Left forelimb (tissue), 1 donor: ENCODE measurements at regions not wholly inside any gene's neighbourhood (a gene's known extent, or its start where the extent isn't known, plus 50 kb on each side); places are given as distances from the start of the nearest gene placed in this dataset.
"Not testable (repeated sequence)": the region's sequence is repeated elsewhere in the genome, so short reads cannot be mapped to it uniquely, and the experiment has no call there.

ENCODE experiments used
- DNase-seq: peaks from one replicate; pipeline ENCODE4 v3.0.0-alpha.2; 2018; ENCODE audit warnings: low spot score

- no peak for DNase-seq
Observed at GRCh38 chr18:78271790-78272189, 707.8 kb upstream of the SALL3 start.

GRCh38 chr18:78273876-78274275 lies 705.7 kb upstream of the SALL3 start:
- DNase-seq = no peak

GRCh38 chr18:78283425-78283824 lies 696.2 kb upstream of the SALL3 start:
- not testable (repeated sequence) for DNase-seq

- DNase-seq = no peak
Observed at GRCh38 chr18:78292618-78293380, 686.8 kb upstream of the SALL3 start.

GRCh38 chr18:78293540-78293939 lies 686.1 kb upstream of the SALL3 start:
- no peak for DNase-seq

DNA sequence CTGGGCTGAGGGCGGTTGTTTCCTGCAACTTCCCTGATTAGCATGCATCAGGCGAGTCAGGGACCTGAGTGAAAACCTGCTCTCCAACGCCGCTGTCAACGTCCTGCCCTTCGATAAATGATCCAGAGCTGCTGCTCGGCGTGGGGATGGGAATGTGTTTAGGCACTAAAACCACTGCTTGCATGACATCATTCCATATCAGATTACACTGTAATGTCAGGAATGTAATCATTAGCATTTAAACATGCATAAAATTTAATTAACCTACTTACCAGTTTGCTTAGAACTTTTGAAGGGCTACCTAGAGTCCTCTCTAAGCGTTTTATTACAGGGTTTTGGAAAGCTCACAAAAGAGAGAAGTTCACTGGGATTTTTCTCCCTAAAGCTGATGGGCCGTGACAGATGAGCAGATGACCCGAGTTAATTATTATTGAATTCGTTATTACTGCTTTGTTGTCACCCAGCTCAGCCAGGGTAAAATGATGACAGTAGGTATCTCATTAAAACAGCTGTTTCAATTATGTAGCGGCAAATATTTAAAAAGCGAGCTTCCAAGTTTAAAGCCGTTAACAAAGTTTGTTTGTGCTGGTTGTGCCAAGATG lies 685.6 kb upstream of the SALL3 start:
- DNase-seq = no peak

DNA sequence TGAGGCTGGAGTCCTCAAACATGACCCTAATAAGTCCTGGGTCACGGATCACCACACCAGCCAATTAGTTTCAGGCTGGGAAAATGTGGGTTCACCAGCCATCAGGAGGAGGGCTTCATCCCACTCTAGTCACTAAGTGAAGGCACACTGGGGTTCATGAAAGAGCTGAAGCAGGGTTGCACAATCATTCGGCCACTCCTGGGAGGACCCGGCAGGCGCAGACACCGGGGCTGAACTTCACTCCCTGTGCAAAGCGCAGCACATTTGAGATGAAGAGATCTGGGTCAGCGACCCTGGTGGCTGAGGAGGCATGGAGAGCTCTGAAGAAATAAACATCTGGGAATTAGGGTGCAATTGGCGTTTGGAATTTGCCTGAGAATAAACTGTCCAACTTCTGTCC lies 684.4 kb upstream of the SALL3 start:
- no peak for DNase-seq

DNA sequence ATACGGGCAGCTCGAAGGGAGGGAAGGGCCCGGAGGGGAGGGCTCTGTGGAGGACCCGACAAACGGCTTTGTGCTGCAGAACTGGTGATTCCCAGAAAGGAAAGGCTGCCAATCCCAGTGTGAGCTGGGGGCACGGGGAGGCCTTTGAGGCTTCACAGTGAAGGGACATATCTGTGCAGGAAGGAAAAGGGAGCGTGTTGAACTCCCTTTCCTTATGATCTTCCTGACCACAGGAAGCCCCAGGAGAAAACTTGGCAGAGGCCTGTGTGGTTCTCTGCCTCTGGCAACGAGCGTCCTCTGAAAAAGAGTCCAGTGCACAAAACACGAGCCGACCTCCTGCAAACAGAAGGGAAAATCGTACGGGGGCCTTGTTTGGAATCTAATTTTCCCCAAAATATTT lies 683.5 kb upstream of the SALL3 start:
- DNase-seq = no peak

- no peak for DNase-seq
Observed at GRCh38 chr18:78297048-78297447, 682.6 kb upstream of the SALL3 start.

- DNase-seq = no peak
Observed at GRCh38 chr18:78303519-78304191, 676.0 kb upstream of the SALL3 start.

- DNase-seq = no peak
Observed at GRCh38 chr18:78304192-78305164, 675.1 kb upstream of the SALL3 start.

GRCh38 chr18:78305789-78306188 lies 673.8 kb upstream of the SALL3 start:
- no peak for DNase-seq

DNA sequence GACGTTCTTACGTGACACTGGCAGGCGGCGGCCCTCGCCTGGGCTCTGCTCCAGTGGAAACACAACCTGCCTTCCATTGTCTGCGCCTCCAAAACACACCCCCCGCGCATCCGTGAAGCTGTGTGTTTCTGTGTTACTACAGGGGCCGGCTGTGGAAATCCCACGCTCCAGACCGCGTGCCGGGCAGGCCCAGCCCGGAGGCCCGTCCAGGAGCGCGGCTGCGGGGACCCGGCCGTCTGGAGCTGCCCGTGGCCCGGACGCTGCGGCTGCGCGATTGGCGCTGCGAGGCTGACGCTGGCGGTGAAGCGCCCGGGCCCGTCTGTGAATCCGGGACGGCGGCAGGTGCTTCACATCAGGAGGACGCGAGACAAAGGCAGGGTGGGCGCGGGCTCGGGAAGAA lies 670.3 kb upstream of the SALL3 start:
- DNase-seq = no peak

DNA sequence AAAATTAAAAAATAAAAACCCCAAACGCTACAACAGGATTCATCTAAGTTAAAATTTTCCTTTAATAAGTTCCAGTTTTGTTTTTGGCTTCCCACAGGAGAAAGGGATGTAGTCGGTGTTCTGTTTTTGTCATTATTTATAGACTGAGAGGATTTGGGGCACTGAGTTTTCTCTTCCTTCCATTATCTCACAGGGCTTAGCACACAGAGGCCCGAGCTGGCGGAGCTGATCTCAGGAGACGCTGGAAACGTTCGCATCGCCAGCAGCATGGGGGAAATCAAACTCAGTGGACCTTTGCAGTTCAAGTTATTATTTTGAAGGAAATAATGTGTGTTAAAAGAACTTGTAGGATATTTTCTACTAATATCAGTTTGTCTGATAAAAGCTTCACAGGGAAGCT lies 669.7 kb upstream of the SALL3 start:
- DNase-seq = no peak

DNA sequence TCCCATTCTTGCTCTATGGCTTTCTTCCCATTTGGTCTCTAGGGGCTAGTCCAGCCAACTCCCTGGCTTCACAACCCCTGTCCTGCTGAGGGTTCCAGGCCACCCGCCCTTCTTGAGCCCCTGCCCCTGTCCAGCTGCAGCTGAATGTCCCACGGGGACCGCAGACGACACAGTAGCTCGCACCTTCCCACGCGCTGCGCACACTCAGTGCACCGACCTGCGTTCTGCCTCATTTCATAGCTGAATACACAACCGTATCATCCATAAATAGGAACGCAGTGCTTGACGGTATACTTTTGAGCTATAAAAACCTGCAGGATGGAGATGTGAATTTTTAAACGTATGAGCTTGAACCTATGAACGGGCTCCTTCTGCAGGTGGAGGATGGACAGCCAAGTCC lies 660.4 kb upstream of the SALL3 start:
- DNase-seq = no peak

DNA sequence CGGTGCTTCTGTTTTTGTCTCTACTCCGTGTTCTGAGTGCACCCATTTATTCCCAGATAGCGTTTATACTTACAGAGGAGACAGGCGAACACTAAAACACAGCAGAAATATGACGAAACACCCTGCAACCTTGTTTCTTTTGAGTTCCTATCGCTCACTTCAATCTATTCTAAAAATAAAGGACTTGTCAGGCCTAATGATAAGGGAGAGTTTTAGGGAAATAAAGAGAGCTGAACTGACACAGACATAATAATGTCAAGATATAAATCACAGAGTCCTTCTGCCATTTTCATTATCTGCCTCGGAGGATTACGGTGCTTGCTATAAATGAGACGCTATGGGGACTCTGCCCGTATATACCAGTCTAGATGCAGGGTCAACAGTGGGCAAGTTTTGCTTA lies 659.7 kb upstream of the SALL3 start:
- DNase-seq = no peak

- DNase-seq = no peak
Observed at GRCh38 chr18:78321402-78321801, 658.2 kb upstream of the SALL3 start.

- no peak for DNase-seq
Observed at GRCh38 chr18:78323453-78324197, 656.0 kb upstream of the SALL3 start.

DNA sequence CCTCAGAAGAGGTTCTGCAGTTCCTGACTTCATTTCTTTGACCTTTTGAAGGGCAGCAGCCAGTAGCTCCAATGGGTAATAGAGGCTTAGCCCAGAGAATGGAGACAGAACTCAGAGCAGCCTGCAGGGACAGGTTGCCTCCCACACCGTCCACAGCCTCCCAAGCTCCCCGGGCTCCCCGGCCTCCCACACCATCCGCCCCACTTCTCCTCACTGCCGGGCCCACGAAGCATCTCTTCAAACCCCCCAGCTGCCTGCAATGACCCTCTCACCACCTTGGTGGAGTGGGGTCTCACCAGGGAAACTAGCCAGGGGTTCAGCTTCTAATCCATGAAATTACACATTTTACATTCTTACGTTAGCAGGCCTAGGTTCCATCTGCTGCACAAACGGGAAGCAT lies 652.0 kb upstream of the SALL3 start:
- DNase-seq = no peak

DNA sequence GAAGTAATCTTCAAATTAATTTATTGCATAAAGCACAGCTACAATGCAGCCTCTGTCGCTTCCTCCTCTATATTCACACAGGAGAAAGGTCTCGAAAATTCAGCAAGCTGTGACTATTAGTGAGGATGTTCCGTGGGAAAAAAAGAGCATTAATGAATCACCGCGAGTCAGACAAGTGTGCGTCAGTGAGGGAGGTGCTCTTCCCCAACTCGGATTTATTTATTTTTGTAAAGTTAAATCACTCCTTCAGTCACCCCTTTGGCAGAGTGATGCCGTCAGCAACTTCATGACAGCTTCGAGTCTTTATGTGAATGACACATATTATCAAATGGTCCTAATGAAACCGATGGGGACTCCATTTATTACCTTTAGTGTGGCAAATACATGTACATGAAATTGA lies 648.9 kb upstream of the SALL3 start:
- no peak for DNase-seq

DNA sequence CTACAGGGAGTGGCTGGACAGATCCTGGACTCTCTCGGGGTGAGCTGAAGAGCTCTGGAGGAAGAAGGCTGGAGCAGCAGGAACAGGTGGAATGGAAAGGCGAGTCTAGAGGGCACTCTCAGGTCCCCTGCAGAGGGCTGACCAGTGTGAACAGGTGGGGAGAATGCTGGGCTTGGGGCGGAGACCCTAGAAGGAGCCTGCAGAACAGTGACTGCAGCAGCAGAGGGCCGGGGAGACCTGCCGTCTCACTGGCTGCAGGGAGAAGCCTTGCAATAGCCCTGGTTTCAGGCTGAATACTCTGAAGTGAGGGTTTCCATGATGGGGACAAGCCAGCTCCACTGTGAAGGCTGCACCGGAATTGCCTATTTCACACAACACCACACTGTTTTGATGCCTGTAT lies 626.7 kb upstream of the SALL3 start:
- no peak for DNase-seq

GRCh38 chr18:78362198-78362597 lies 617.4 kb upstream of the SALL3 start:
- no peak for DNase-seq
